ENCODE measurements at regions not wholly inside any gene's neighbourhood (a gene's known extent, or its start where the extent isn't known, plus 50 kb on each side); places are given as distances from the start of the nearest gene placed in this dataset.
A peak's percentile ranks its signal among the peaks of the same experiment; 100 is the strongest.

DNA sequence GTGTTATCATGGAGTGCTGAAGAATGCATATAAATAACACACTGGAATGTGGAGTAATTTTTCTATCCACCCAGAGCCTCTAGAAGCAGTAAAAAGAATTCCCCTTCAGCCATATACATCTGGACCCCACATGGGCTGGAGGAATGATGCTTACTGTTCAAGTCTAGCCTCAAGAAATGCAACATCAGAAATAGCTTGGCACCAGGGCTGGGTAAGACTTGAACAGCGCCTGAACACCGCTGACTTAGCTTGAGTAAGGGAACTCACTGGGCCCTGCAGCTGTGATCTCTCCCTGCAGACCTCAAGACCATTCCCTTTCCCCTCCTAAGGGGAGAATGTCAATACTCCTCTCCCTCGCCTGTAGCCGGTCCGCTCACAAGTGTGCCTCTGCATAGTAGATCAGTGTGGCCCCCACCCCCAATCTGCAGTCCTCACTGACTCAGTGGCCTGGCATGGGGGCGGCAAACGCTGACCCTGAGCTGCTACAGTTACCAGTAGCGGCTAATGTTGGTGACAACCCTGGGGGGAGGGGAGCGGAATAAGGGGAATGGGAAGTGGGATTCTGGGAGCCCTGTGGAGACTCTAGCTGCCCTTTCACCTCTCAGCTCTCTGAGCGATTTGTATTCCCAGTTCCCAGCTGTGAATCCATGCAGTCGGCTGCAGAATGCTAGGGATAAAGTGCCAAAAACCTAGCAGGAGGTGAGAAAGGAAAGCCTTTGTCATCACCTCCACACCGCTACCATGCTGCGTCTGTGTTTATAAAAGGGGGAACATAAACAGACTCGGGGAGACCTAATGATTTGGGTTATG lies 483.9 kb downstream of the DISC1 start:
- peak; percentile 95 for DNase-seq

GRCh38 chr1:232109391-232109790 lies 482.8 kb downstream of the DISC1 start:
- no peak for DNase-seq

- DNase-seq, result no peak
Measured at GRCh38 chr1:232108598-232108997, 482.0 kb downstream of the DISC1 start.

- DNase-seq, result no peak
Measured at GRCh38 chr1:232106415-232106814, 479.8 kb downstream of the DISC1 start.

GRCh38 chr1:232105561-232105960 lies 479.0 kb downstream of the DISC1 start:
- DNase-seq, result no peak

GRCh38 chr1:232101231-232101630 lies 474.6 kb downstream of the DISC1 start:
- DNase-seq, result no peak

GRCh38 chr1:232096751-232097150 lies 470.2 kb downstream of the DISC1 start:
- DNase-seq, result no peak

Data from EL (cell line).